GM12891 (cell line): ENCODE measurements at regions not wholly inside any gene's neighbourhood (a gene's known extent, or its start where the extent isn't known, plus 50 kb on each side); places are given as distances from the start of the nearest gene placed in this dataset.

Experiments used
- POLR2A ChIP-seq: IDR thresholded peaks from 2 replicates; pipeline ENCODE4 v1.6.1; 2011; ENCODE audit warnings: low read depth, low read length, control low read depth
- POLR2AphosphoS5 ChIP-seq: IDR thresholded peaks from 2 replicates; pipeline ENCODE4 v1.6.1; 2011; ENCODE audit warnings: low read depth, low read length, control low read depth
- POU2F2 ChIP-seq: IDR thresholded peaks from 2 replicates; pipeline ENCODE4 v1.6.1; 2011; ENCODE audit warnings: low read depth, mild to moderate bottlenecking, control low read depth, low read length, moderate library complexity
- SPI1 ChIP-seq: IDR thresholded peaks from 2 replicates; pipeline ENCODE4 v1.6.1; 2011; ENCODE audit warnings: low read depth, low read length, control low read depth
- TAF1 ChIP-seq: IDR thresholded peaks from 2 replicates; pipeline ENCODE4 v1.6.1; 2011; ENCODE audit warnings: low read depth, low read length, control low read depth

GRCh38 chr3:127448671-127449070, 141.9 kb downstream of the TPRA1 start:
- TF ChIP-seq POLR2A (no peak), TAF1 (no peak), POLR2AphosphoS5 (no peak), SPI1 (no peak), POU2F2 (no peak)
